ENCODE measurements at regions not wholly inside any gene's neighbourhood (a gene's known extent, or its start where the extent isn't known, plus 50 kb on each side); places are given as distances from the start of the nearest gene placed in this dataset.
"Not testable (repeated sequence)": the region's sequence is repeated elsewhere in the genome, so short reads cannot be mapped to it uniquely, and the experiment has no call there.

DNA sequence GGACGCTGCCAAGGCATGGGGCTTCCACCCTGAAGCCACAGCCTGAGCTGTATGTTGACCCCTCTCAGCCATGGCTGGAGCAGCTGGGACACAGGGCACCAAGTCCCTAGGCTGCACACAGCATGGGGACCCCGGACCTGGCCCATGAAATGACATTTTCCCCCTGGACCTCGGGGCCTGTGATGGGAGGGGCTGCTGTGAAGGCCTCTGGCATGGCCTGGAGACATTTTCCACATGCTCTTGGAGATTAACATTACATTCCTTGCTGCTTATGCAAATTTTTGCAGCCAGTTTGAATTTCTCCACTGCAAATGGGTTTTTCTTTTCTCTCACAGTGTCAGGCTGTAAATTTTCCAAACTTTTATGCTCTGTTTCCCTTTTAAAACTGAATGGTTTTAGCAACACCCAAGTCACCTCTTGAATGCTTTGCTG lies 463.6 kb downstream of the ZWINT start:
- no peak for DNase-seq

DNA sequence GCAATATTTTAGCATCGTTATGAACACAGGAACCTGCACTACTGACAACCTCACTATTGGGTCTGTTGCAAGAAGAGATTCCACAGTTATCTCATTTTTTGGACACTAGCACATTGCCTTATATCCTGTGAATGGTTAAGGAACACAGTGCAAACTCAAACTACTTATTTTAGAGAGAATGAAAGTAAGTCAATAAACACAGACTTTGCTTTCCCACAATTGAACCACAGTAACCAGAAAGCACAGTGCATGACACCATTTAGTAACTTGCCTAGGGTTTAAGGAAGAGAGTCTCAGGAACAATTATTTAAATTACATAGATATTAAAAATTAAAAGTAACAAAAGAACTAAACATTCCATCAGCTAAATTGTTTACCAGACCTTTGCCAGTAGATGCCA lies 468.8 kb downstream of the ZWINT start:
- no peak for DNase-seq

DNA sequence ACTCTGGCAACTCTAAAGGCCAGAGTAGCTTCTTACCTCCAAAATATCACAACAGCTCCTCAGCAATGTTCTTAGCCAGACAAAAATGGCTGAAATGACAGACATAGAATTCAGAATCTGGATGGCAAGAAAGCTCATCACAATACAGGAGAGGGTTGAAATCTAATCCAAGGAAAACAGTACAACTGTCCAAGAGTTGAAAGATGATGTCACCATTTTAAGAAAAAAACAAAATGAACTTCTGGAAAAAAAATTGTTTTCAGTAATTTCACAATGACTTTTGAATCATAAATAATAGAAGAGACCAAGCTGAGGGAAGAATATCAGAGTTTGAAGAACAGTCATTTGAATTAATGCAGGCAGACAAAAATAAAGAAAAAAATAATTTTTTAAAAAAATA lies 479.5 kb downstream of the ZWINT start:
- DNase-seq, result no peak

DNA sequence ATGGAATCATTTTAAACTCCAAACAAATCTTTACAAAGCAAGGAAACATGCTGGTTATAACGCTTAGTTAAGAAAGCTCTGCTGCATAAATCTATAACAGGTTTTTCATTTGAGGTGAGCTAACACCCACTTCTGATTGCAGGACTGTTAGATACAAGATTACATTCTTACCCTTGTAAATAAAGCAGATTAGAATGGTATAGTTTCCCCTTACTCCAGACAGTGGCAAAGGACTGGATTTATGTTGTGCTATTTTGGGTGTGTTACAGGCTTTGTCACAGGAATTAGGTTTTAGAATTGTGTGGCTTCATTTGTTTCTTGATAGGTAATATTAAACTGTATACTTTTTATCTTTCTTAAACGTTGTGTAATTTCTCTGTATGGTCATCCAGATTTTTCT lies 487.6 kb downstream of the ZWINT start:
- DNase-seq, result no peak

DNA sequence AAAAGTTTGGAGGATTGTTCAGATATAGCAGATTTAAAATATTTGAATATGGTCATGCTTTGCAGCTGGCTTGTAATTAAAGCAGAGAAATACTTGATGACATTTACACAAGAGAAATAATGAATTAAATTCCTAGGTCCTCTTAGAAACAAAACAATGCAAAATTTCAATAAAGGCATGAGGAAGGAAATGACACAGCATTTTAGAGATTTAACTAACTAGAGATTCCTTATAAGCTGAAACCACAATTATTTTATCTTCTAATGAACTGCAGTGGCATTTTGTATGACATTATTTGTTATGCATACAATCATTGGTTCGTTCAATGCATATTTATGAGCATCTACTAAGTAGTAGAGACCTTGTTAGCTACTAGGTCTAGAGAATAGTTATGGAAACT lies 490.9 kb downstream of the ZWINT start:
- no peak for DNase-seq

DNA sequence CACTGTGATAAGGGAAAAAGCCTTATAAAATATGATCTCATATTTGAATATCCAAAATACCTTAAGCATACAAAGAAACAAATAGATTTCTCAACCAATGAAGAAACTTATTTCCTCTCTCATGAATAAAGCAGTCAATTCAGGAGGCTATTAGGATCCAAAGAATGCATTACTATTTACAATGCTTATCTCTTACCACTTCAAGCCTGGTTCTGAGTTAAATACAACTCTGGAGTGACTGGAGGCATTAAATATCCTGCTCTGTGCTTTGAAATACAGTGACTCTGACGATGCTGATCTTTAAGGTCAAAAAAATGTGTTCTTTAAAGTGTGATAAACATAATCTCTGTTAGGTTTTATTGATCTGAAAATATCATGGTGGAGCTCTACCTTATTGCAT lies 493.2 kb downstream of the ZWINT start:
- DNase-seq, result no peak

DNA sequence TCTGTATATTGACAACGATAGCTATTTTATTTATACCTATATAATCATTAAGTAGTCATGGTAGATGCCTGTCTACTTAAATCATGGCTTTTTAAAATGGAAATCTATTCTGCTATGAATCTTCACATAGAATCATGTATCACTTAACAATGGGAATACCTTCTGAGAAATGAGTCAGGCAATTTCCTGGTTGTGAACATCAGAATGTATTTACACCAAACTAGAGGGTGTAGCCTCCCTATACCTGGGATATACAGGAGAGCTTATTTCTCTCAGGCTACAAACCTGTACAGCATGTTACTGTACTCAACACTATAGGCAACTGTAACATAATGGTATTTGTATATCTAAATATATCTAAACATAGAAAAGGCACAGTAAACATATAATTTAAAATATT lies 502.3 kb downstream of the ZWINT start:
- no peak for DNase-seq

DNA sequence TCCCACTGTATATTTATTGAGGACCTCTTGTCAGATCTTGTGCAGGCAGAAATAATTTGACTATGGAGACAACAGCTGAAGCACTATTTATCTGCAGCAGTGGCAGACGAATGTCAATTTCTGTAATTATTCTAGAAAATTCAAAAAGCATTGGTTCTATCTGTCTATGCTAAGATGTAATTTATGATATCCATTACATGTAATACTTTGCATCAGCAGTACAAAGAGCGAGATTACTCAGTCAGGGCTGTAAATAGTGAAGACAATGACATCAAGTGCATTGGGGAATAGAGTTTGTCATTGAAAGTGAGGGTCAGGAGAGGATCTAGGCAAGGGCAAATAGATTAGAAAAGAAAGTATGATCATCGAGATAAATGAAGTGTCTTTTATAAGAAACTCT lies 508.2 kb downstream of the ZWINT start:
- DNase-seq, result no peak

DNA sequence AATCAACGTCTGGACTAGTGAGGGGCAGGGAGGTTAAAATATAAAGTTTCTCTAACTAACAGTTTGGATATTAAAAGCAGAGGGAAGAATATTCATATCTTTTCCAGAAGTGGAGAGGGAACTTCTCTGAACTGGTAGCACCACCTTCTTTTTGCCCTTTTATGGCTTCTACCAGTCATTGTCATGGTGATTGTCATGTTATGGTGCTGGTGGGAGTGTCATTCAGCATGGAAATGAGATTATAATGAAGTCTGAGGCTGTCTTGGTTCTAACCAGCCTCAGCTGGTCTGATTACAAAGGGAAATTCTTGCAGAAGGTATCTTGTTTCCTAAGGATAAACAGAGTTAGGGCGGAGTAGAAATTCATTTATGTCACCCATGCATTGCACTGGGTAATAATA lies 523.8 kb downstream of the ZWINT start:
- DNase-seq, result no peak

DNA sequence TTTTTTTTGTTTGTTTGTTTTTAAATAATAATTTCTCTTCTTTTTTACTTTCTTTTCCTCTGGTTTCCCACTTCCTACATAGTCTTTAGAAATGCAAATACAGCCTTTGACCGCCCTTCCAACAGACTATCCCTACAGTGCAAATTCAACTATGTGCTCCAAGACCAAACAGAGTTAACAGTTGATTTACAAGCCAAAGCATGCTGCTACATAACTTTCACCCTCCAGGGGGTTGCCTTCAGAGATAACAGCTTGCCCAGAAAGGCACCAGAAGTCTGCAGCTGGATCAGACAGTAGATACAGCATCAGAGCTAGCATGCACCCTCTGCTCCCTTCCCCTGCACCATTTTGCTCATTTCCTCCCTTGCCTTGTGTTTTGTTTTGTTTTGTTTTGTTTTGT lies 539.0 kb downstream of the ZWINT start:
- no peak for DNase-seq

DNA sequence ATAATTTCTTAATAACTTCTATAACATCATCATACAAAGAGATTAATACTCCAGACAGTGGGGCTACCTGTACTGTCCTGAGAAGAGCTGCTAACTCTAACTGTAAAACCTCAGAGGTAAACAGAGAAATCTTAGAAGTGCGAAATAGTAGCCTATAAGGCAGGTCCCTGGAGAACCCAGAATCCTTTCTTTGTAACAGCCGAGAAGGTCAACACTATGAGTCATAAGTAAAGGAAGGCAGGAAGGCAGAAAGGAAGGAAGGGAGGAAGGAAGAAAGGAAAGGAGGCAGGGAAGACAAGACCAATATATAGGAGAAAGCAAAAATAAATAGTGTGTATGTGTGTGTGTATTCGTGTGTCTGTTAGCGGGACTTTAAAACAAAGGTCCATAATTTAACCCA lies 540.6 kb downstream of the ZWINT start:
- no peak for DNase-seq

DNA sequence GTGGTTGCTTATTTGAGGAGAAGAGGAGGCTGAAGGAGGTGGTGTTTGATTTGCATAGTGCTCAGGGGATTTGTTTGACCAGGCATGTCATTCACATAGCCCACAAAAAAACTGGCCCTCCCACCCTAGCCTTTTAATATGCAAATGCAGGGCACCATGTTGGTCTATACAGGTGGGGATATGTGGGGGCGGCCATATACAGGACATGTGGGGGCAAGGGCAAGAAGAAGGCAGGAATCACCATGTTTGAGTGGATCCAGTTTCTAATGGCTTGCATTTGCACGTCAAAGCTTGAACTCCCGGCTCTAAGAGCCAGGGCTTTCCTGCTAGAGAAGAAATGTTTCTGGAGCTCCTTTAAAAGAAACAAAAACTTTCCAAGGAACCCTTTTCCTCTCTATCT lies 541.0 kb downstream of the ZWINT start:
- no peak for DNase-seq

DNA sequence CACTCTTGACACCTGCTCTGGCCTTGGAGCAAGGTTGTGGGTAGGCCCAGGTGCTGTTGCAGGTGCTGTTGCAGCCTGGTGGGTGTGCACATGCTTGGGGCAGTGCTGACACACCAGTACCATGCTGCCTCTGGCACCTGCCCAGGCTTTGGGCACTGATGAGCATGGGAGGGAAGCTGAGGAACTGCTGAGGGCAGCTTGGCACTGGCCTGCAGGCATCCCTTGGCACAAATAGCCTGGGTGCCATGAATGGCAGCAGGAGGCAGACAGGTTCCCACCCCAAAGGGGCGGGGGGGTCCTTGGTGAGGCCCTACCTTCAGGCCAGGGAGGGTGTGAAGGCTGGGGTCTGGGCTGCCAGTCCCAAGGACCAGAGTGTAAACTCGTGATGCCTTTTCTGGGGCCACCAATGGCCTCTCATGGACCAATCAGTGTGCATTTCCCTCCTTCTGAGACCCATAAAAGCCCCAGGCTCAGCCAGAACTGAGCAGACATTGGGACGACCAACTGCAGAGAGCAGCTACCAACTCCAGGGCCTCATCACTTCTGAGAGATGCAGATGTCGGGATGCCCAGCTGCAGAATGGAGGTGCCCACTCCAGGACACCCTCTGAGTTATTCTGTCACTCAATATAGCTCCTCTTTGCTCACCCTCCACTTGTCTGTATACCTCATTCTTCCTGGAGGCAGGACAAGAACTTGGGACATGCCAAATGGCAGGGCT lies 547.4 kb downstream of the ZWINT start:
- no peak for DNase-seq

DNA sequence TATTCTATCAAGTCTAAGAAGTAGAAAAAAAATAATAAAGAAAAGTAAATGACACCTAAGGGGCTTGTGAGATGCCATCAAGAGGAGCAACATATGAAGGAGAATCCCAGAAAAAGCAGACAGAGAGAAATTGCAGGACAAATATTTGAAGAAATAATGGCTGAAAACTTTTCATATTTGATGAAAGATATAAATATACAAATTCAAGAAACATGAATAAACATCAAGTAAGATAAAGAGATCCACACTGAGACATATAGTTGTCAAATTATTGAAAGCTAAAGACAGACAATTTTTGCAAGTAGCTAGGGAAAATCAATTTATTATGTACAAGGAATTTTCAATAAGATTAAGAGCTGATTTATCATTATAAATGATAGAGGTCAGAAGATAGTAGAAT lies 558.0 kb downstream of the ZWINT start:
- no peak for DNase-seq

DNA sequence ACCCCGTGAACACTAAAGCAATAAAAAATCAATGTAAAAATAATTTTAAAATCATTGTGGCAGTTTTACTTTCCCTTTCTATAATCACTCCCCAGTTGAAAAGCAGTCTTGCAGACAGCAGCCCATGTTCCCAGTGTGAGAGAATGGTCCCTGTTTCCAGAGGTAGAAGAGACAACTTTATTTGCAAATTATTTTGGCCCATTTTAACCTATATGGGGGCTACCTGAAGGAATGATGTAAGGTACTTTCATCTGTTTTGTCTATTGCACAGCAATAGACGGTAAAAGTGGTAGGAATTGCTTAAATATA lies 559.8 kb downstream of the ZWINT start:
- DNase-seq, result no peak

DNA sequence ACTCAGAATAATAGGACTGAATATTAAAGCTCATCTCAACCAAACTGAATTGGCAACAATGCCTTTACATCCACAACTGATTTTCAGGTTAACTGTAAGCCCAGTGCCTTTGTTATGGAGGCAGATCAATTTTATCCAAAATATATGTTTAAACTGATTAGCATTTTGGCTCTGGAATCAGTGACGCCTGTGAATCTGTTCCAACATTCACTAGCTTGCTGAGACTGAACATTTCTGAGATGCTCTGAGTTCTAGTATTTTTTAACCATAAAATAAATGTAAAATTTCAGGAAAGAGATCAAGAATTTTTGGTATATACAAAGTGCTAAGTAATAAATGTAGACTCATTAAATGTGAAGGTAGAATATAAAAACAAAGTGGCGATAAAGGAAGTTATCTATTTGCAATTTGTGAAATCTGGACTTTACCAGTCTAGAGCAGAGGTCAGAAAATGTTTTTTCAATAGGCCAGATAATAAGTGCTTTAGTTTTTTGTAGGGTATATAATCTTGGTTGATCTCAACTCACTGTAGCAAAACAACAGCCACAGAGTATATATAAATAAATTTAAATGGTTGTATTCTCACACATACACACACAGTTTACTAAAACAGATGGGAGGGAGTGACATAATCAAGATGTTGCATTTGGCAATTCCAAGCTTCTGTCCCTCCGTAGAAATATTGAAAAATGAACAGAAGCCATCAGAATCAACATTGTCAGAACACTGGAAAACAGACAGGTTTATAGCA lies 560.3 kb downstream of the ZWINT start:
- DNase-seq, result no peak

DNA sequence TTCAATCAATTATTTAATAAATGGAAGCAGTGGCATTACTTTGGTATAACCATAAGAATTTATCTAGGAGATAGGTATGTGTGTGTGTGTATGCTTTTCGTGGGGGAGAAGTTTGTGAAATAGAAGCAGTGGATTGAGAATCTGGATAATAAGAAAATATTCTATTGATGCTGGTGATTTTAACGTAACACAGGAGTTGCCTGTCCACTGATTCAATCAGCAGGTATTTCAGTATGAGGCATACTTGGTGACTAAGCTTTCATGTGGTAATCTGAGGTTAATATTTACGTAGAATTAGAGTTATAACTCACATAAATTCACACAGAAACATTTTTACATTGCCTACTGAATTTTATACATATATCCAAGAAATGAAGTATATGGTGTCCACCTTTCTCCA lies 568.0 kb downstream of the ZWINT start:
- no peak for DNase-seq

DNA sequence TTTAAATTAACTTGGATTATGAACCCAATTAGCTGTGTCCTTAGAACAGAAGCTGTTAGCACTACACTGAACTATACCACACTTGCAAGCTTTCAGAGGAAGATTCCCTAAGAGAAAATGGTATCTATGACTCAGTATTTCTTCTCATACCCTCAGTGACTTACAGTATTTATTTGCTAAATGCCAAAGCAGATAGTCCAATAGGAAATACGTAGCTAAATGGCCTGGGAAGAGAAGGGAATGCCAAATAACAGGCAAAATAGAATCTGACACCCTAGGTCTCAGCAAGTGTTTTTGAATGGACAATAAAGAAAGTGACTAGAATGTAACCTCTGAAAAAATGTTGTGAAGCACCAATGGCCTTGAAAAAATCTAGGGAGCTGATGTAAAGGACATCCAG lies 570.8 kb downstream of the ZWINT start:
- not testable (repeated sequence) for DNase-seq

DNA sequence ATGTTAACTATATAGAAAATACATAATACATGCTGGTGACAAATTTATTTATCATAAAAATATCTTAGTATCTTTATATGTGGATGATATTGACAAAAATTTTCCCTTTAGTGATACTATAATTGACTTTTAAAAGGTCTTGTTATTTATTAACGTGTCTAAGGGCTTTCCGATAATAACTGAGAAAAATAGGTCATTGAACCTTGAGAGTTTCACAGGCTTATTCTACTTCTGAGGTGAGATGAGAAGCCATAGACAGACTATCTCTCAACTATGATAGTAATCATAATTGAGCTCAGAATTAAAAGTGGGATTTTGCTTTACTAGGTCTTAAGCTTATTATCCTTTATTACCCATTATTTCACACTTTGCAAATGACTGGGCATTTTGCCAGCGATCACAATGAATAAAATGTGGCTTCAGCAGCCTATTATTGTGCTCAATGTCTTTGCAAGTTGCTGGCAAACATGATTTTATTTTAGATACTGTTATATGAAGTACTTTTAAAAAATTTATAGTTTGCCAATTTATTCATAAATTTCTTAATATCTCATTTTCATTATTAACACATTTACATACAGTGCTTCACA lies 574.5 kb downstream of the ZWINT start:
- no peak for DNase-seq

DNA sequence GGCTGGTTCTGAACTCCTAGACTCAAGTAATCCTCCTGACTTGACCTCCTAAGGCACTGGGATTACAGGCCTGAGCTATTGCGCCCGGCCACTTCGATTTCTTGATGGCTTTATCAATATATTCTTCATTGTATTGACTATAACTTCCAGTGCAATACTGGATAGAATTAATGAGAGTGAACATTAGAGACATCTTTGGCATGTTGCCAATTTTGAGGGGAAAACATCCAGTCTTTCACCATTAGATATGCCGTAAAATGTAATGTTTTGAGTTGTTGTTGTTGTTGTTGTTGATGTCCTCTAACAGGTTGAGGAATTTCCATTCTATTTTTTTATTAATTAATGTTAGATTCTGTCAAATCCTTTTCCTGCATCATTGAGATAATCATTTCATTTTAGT lies 578.9 kb downstream of the ZWINT start:
- DNase-seq, result no peak

DNA sequence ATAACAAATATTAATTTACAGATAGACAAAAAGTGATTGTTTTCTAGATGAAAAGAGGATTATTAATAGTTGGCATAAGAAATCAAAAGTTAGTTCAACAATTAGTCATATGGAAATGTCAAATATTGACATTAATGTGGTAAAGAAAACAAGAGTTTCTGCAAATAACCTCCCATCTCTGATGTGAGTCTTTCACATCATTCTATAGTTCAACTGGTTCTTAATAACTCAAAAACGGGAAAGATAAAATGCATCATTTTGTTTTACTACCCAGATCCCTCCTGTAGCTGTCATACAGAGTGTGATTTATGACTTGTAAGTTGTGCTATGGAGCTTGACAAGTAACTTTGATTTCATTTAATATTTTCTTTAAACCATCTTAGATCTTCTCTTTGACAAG lies 594.8 kb downstream of the ZWINT start:
- no peak for DNase-seq

DNA sequence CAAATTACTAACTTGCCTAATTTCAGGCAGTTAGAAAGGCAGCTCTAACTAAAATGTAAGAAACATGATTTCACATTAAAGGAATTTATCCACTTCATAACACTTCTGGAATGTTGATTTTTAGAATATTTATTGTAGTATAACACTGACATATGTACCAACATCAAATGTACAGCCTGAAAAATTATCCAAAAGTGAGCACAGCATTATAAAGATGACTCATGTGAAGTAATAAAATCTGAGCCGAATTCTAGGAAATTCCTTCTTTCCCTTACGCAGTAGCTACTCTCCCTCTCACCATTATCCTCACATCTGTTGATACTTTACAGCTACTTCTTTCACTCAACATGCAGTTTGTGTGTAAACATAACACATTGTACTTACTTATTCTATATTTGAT lies 610.6 kb downstream of the ZWINT start:
- no peak for DNase-seq

DNA sequence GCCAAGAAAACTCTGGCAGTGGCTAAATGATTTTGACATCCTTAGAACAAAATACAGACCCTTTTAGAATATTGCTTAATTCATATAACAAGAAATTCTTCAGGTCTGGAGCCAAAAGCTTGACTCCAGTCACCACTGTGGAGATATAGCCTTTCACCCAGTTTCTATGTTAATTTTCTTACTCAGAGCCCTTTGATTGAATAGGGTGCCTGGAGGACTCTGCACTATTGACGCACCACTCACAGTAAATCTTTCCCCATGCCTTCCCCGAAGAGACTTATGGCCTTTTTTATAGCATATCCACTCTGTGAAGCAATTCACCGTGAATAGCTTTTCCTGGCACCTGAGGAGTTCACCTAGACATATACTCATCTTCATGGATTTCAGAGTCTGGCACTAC lies 613.8 kb downstream of the ZWINT start:
- no peak for DNase-seq

DNA sequence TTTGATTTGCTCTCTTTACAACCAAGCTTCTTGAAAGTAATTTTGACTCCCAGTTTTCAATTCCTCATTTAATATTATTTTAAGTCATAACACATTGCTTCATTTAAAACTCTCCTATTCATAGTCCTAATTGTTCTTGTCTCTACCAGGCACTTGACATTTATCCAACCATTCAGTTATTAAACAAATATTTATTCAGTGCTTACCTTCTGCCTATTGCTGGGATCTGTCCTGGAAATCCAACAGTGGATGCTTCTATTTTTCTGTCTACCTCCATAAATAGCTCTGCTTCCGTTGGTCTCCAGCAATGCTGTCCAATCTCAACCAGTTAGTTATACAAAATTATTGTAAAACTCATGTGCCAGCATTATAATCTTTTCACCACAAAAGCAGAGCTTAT lies 615.1 kb downstream of the ZWINT start:
- no peak for DNase-seq
